ENCODE measurements at regions not wholly inside any gene's neighbourhood (a gene's known extent, or its start where the extent isn't known, plus 50 kb on each side); places are given as distances from the start of the nearest gene placed in this dataset.

DNA sequence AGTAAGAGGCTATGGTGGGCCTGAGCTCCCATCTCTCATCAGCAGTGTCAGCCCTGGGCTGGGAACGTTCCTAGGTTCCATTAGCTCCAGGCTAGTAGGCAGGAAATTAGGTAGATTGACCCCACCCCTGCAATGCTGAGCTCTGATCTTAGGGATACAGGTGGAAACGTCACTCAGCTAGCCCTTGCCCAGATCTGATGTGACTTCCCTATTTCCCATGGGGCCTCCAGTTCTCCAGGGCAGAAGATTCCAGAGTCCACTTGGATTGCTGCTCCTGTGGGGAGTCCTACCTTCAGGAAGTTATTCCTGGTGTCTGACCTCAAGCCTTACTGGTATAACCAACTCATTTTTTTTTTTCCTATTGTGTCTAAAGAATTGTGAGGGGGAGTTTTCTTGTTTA, 81.1 kb downstream of the EFNB1 start:
- TF ChIP-seq CTCF (IDR thresholded peaks at IDR 0.05; ENCODE audit: insufficient read depth, low read length) = no peak
- H3K4me3 ChIP-seq (ENCODE audit: low read depth, low read length) = no peak overlapping the region
- no peak for DNase-seq (ENCODE audit: low read depth)

- no peak for TF ChIP-seq CTCF (IDR thresholded peaks at IDR 0.05; ENCODE audit: insufficient read depth, low read length)
- H3K4me3 ChIP-seq (ENCODE audit: low read depth, low read length) = no peak overlapping the region
- no peak for DNase-seq (ENCODE audit: low read depth)
Observed at GRCh38 chrX:68908071-68908470, 79.2 kb downstream of the EFNB1 start.

GRCh38 chrX:68902706-68903504, 74.1 kb downstream of the EFNB1 start:
- TF ChIP-seq CTCF (IDR thresholded peaks at IDR 0.05; ENCODE audit: insufficient read depth, low read length) = no peak
- DNase-seq (ENCODE audit: low read depth) = no peak
- no peak overlapping the region for H3K4me3 ChIP-seq (ENCODE audit: low read depth, low read length)

- DNase-seq (ENCODE audit: low read depth) = no peak
- H3K4me3 ChIP-seq (ENCODE audit: low read depth, low read length) = no peak overlapping the region
- TF ChIP-seq CTCF (IDR thresholded peaks at IDR 0.05; ENCODE audit: insufficient read depth, low read length) = no peak
Observed at GRCh38 chrX:68901519-68901918, 72.7 kb downstream of the EFNB1 start.

DNA sequence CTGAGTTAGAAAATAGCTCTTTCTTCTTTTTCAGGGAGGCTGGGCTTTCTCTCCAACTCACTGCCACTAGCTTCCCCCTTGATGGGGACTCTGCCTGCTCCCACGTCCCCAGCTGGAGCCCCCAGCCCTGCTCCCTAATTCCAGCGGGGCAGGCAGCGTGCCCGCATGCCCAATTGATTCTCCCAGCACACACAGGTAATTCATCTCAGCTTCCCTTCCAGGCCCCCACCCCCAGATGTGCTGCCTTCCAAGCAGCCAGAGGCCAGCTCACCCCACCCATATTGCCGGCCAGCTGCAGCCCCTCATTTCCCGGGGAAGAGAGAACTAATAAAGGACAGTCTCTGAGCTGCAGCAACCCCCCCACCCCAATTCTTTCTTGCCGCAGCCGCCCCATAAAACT, 69.8 kb downstream of the EFNB1 start:
- no peak overlapping the region for H3K4me3 ChIP-seq (ENCODE audit: low read depth, low read length)
- DNase-seq (ENCODE audit: low read depth) = no peak
- no peak for TF ChIP-seq CTCF (IDR thresholded peaks at IDR 0.05; ENCODE audit: insufficient read depth, low read length)

- no peak overlapping the region for H3K4me3 ChIP-seq (ENCODE audit: low read depth, low read length)
- DNase-seq (ENCODE audit: low read depth) = no peak
- no peak for TF ChIP-seq CTCF (IDR thresholded peaks at IDR 0.05; ENCODE audit: insufficient read depth, low read length)
Observed at GRCh38 chrX:68897118-68897945, 68.5 kb downstream of the EFNB1 start.

All from fibroblast of the aortic adventitia (primary cell).